SJCRH30 (cell line): ENCODE measurements at regions not wholly inside any gene's neighbourhood (a gene's known extent, or its start where the extent isn't known, plus 50 kb on each side); places are given as distances from the start of the nearest gene placed in this dataset.

Experiments
- DNase-seq, 2 experiments: peaks; one replicate each; pipeline ENCODE4 v3.0.0-alpha.2; 2015 to 2020
- H3K27ac ChIP-seq: fragments of 250-450 bp; sonication (Bioruptor Pico); 2 replicates; pipeline ENCODE4 v1.5.1; 2020; ENCODE audit warnings: mild to moderate bottlenecking, moderate library complexity
- H3K27me3 ChIP-seq: fragments of 250-450 bp; sonication (Bioruptor Pico); 2 replicates; pipeline ENCODE4 v1.5.1; 2020; ENCODE audit warnings: mild to moderate bottlenecking, moderate library complexity
- H3K36me3 ChIP-seq: fragments of 250-450 bp; sonication (Bioruptor Pico); 2 replicates; pipeline ENCODE4 v1.5.1; 2020; ENCODE audit warnings: mild to moderate bottlenecking, moderate library complexity
- H3K4me1 ChIP-seq: fragments of 250-450 bp; sonication (Bioruptor Pico); 2 replicates; pipeline ENCODE4 v1.5.1; 2020; ENCODE audit warnings: mild to moderate bottlenecking, moderate library complexity
- H3K4me3 ChIP-seq: fragments of 250-450 bp; sonication (Bioruptor Pico); 2 replicates; pipeline ENCODE4 v1.5.1; 2020; ENCODE audit warnings: mild to moderate bottlenecking, moderate library complexity
- H3K9me3 ChIP-seq: fragments of 250-450 bp; sonication (Bioruptor Pico); replicated peaks from 2 replicates; pipeline ENCODE4 v1.5.1; 2020; ENCODE audit warnings: mild to moderate bottlenecking, moderate library complexity

DNA sequence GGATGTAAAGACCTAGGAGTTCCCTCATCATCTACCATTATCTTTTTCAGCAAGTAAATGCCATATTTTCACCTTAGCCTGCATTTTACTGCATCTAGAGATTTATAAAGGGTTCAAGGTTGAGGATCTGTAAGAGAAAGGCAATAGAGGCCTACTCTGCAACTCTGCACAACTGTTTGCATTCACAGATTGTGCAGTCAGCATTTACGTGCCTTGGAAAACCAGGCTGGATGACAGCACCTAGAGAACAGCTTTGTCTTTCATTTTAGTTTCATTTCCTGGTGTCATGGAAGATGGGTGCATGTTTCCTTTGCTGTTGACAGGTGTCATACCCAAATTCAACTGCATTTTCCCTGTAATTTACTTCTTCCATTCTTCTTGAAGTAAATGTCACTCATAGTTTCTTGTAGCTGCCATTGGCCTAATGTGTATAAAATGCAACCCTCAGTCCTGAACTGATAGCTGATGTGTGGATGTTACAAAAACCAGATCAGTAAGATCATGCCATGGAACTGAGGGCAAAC, 817.5 kb downstream of the SQOR start:
- Histone ChIP-seq H3K27ac (no peak overlapping the region), H3K36me3 (no peaks in the 10 kb centered on the region; the same call in 1 of the 2 replicates), H3K9me3 (no peaks in the 10 kb centered on the region), H3K4me1 (no peaks in the 10 kb centered on the region), H3K27me3 (no peaks in the 10 kb centered on the region), H3K4me3 (no peak overlapping the region)
- DNase-seq: no peak

DNA sequence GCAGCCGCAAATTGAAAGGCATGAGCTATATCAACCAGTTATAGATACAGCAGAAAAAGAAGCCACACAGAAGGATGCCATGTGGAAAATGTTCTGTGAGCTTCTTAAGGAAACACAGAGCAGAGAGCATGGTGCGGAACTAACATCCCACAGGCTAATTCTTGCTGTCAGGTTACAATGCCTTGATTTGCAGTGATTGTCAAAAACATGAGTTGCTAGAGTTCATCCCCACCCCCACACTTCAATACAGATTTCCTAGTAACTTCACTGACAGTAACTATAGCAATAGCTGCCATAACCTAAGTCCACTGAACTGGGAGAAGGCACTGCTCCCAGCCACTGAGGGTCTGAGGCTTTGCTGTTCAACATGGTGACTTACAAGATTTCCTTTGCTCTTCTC, 821.6 kb downstream of the SQOR start:
- Histone ChIP-seq H3K4me1 (peaks cover 18% of the 10 kb centered on the region), H3K27me3 (no peaks in the 10 kb centered on the region), H3K36me3 (no peaks in the 10 kb centered on the region; the same call in 1 of the 2 replicates), H3K4me3 (no peak overlapping the region), H3K9me3 (no peaks in the 10 kb centered on the region), H3K27ac (no peak overlapping the region)
- no peak for DNase-seq

DNA sequence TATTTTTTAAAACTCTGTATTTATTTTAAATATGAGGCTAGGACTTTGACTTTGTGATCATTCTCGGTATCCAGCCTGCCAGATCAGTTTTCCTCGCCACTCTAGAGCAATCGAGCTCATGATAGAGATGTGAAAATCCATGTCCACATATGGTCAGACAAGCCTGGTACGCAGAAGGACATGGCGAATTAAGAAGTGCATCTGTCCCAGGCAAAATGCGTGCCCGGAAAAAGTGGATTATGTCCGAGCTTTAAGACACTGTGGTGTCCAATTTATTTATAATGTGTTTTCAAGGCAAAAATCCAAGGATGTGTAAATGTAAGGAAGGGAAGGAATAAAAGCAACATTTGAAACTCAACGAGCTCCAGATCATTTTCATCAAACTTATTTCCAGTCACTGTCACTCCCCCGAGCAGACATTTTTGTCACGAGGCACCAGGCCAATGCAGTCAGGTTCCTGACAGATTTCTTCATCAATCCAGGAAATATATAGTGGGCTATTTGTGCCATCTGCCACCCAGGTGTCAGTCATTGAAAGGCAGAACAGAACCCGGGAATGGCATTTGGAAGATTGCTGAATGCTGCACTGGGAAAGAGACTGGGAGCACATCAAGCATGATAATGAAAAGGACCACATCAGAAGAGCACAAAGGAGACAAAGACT, 825.7 kb downstream of the SQOR start:
- Histone ChIP-seq H3K9me3 (no peaks in the 10 kb centered on the region), H3K27ac (peak overlapping the region; percentile 8; the same call in 1 of the 2 replicates), H3K27me3 (no peaks in the 10 kb centered on the region), H3K4me3 (no peak overlapping the region; the same call in 1 of the 2 replicates), H3K4me1 (peaks cover 18% of the 10 kb centered on the region), H3K36me3 (no peaks in the 10 kb centered on the region; the same call in 1 of the 2 replicates)
- DNase-seq: peak; percentile 3 to 46

DNA sequence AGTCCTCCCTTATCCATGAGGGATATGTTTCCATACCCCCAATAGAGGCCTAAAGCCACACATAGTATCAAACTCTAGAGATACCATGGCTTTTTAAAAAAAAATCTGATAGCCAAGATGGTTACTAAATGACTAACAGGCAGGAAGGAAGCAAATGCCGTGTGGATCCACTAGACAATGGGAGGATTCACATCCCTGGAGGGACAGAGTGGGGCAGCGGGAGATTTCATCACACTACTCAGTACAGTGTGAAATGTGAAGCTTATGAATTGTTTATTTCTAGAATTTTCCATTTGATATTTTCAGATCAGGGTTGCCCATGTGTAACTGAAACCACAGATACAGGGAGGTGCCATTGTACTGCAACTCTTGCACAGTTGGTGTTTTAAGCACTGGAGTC, 826.6 kb downstream of the SQOR start:
- Histone ChIP-seq H3K27ac (no peak overlapping the region), H3K36me3 (no peaks in the 10 kb centered on the region; the same call in 1 of the 2 replicates)
- peak in 1 of 2 experiments; percentile 12 for DNase-seq

DNA sequence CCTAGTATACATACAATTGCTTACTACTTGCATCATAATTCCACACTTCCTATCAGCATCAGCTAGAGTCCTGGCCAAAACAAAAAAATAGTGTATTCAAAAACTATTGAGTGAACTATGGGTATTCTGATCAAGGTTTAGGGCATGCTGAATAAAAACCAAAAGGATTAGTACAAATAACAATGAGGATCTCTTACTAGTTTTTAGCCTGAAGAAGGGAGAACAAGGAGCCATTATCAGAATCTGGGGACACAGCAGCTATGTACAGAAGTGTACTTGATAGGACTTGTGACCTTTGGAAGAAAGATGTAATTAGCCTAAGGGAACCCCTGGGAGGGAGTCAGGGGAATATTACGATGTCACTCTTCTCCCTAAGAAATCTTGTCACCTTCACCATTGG, 832.2 kb downstream of the SQOR start:
- no peak for DNase-seq
- Histone ChIP-seq H3K4me1 (no peaks in the 10 kb centered on the region), H3K27ac (no peak overlapping the region), H3K27me3 (no peaks in the 10 kb centered on the region), H3K4me3 (no peak overlapping the region), H3K36me3 (no peaks in the 10 kb centered on the region), H3K9me3 (no peaks in the 10 kb centered on the region)

More for the DNA sequence above, 826.6 kb downstream of the SQOR start:
- no peaks in the 10 kb centered on the region for H3K9me3 ChIP-seq
- no peaks in the 10 kb centered on the region for H3K27me3 ChIP-seq
- H3K4me3 ChIP-seq: no peak overlapping the region
- peaks cover 18% of the 10 kb centered on the region for H3K4me1 ChIP-seq

DNA sequence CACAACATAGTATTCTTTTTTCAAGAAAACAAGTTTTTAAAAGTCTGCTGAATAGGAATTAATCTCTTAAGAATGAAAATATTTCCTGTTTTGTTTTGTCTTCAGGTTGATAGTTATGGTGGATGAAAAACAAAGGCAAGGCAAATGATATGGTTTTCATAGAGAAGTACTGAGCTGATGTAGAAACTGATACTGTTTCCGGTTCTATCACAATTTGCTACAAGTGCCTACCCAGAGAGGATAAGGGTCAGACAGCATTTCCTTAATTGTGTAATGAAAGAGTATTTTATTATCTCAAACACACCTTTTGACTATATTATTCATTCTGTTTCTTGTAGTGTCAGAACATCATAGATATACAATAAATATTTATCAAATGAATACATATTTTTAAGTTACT, 836.3 kb downstream of the SQOR start:
- H3K27me3 ChIP-seq: 0 out of 2 replicates have a peak, but pooled peaks cover 7% of the 10 kb centered on the region
- H3K36me3 ChIP-seq: no peaks in the 10 kb centered on the region
- H3K4me3 ChIP-seq: no peak overlapping the region
- no peaks in the 10 kb centered on the region for H3K9me3 ChIP-seq
- DNase-seq: no peak
- no peaks in the 10 kb centered on the region for H3K4me1 ChIP-seq
- H3K27ac ChIP-seq: no peak overlapping the region

DNA sequence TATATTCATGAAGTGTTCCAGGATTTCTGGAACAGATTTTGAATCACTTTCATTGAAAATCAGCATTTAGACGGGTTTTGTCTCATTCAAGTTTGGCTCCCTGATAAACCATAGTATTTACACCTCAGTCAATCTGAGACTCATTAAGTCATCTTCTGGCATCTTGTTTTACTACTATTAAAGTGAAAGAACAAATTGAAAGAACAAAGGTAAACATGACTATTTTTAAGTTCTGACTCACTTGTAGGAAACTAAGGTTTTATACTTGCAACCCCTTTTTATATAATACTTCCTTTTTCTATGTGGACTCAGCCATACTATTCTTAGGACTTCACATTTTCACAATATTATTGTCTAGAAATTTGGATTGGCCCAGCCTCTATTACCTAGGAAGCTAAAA, 854.4 kb downstream of the SQOR start:
- no peak overlapping the region for H3K27ac ChIP-seq
- H3K27me3 ChIP-seq: no peaks in the 10 kb centered on the region

DNA sequence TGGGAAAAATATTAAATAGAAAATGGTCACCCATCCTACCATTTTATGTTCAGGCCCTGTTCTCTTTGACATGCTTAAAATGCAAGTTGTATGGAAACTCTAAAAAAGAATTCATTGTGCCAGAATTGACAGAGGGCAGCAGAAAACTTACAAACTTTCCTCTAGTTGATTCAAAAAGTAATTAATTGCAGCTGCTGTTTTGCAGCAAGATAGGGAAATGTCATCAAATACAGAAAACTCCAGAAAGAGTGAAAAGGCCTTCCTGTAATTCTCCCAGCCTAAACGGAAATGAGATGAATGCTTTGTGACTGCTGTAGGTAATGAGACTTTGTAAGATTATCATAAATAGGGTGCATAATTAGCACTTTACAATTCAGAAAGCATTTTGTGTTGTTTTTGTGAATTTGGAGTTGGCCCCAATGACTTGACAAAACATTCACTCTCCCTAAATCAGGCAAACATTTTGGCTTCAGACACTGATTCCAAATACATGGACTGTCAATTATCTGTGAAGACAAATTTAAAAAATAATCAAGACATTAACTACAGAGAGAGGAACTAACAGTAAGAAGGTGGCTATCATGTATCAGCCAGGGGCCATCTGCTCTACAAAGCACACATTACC, 861.8 kb downstream of the SQOR start:
- H3K4me1 ChIP-seq: no peaks in the 10 kb centered on the region
- no peak overlapping the region for H3K4me3 ChIP-seq
- no peak for DNase-seq
- H3K36me3 ChIP-seq: no peaks in the 10 kb centered on the region
- H3K27me3 ChIP-seq: peaks cover 3% of the 10 kb centered on the region; the same call in 1 of the 2 replicates
- H3K27ac ChIP-seq: no peak overlapping the region
- no peaks in the 10 kb centered on the region for H3K9me3 ChIP-seq

More for the DNA sequence above, 854.4 kb downstream of the SQOR start:
- no peak overlapping the region for H3K4me3 ChIP-seq
- DNase-seq: no peak
- H3K4me1 ChIP-seq: no peaks in the 10 kb centered on the region
- no peaks in the 10 kb centered on the region for H3K9me3 ChIP-seq
- no peaks in the 10 kb centered on the region for H3K36me3 ChIP-seq

DNA sequence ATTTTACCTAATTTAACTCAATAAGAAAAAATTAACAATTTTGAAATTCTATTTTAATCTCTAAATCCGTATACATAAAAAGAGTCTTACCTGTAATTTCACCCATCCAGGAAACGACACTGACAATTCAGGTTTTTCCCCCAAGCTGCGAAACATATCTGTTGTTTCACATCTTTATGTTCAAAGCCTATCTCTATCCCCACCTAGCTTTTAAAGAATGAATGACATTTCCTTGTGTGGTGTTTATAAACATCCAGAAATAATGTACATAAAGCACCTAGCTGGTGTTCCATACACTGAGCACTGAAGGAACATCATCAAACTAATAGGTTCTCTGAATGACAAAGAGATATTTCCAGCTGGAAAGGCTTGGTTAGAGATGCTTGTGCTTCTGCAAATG, 867.8 kb downstream of the SQOR start:
- DNase-seq: no peak
- Histone ChIP-seq H3K4me3 (no peak overlapping the region), H3K27me3 (peaks cover 3% of the 10 kb centered on the region; the same call in 1 of the 2 replicates), H3K36me3 (no peaks in the 10 kb centered on the region), H3K27ac (no peak overlapping the region), H3K4me1 (no peaks in the 10 kb centered on the region), H3K9me3 (no peaks in the 10 kb centered on the region)

DNA sequence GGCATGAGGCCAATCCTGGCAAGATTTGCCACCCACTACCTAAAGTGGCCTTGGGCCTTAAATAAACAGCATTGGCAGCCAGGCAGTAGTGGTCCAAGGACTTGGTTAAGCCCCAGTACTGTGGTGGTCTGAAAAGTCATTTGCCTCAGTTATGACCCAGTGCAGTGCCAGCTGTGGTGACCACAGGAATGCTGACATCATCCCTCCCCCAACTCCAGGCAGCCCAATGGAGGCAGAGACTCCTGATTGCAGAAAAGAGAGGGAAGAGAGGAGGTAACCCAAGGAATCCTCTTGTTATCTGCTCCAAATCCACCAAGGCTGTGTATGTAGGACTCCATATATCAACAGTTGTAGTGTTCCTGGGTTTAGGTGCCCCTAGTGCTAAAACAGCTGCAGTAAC, 883.6 kb downstream of the SQOR start:
- Histone ChIP-seq H3K9me3 (no peaks in the 10 kb centered on the region; the same call in 1 of the 2 replicates), H3K27me3 (no peaks in the 10 kb centered on the region), H3K4me1 (peaks cover 12% of the 10 kb centered on the region), H3K4me3 (no peak overlapping the region), H3K27ac (no peak overlapping the region), H3K36me3 (no peaks in the 10 kb centered on the region)
- peak; percentile 66 to 68 for DNase-seq

DNA sequence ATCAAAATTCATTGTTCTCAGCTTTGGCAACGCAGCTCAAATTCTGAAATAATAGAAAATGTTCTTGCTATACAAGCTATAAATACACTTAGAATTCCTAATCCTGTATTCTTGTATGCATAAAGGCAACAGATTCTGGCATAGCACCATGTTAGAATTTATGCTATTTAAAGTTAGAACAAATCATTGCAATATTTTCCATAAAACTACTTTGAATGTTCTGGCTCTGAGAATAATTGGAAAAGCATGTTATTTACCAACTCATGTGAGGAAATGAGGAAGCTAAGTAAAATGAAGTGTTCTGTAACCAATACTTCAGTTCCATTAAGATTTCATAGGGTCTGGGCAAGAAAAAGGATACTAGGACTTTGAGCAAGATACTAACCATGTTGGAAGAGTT, 888.9 kb downstream of the SQOR start:
- no peak for DNase-seq
- Histone ChIP-seq H3K27ac (no peak overlapping the region), H3K27me3 (no peaks in the 10 kb centered on the region), H3K4me3 (no peak overlapping the region), H3K9me3 (no peaks in the 10 kb centered on the region), H3K36me3 (no peaks in the 10 kb centered on the region), H3K4me1 (peaks cover 2% of the 10 kb centered on the region)

DNA sequence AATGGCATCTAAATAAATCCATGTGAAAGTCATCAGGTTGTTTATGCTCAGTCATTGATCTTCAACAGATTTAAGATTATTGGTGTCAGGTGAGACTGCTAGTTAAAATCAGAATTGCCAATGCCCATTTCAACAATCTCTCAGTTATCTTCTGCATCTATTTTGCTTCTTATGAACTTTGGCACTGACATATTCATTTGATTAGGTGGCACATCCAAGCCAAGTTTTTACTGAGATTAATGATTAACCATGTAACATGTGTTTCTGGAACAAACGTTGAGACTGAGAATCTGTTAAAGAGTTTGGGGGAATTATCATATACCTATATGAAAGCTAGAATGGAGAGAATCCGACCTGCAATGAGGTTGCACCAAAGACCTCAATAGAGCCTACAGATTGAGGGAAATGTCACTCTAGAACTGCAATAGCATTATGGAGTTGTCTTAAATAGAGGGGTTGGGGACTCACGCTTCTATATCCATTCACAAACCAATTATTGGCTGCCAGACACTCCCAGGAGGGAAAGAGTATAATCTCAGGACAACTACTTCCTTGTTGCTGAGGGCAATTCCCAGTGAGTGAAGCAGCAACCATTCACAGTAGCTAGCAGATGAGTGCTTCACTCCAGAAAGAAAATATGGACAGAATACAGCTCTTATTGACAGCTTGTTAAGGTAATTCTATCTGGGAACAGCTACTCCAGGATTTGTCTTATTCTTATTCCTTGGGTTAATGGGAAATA, 891.3 kb downstream of the SQOR start:
- no peak overlapping the region for H3K27ac ChIP-seq
- no peak overlapping the region for H3K4me3 ChIP-seq
- no peak for DNase-seq
- H3K4me1 ChIP-seq: no peaks in the 10 kb centered on the region
- no peaks in the 10 kb centered on the region for H3K9me3 ChIP-seq
- no peaks in the 10 kb centered on the region for H3K27me3 ChIP-seq
- no peaks in the 10 kb centered on the region for H3K36me3 ChIP-seq

DNA sequence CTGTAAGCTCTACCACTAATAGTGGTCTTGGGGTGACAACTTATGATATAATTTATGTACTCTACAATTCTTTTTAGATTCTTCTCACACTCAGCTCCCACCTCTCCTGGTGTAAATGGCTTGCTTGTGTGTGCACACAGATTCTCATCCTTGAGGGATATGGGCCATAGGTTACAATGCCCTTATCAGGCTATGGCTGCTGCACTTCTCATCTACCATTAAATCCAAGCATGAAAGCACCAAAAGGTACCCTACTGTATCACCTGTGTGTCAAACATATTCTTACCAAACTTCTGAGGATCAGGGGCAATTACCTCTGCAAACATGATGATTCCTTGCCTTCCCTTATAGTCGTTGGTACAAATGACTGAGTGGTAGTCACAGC, 891.9 kb downstream of the SQOR start:
- no peaks in the 10 kb centered on the region for H3K36me3 ChIP-seq
- no peaks in the 10 kb centered on the region for H3K9me3 ChIP-seq
- no peaks in the 10 kb centered on the region for H3K4me1 ChIP-seq
- no peak for DNase-seq
- no peak overlapping the region for H3K27ac ChIP-seq
- no peak overlapping the region for H3K4me3 ChIP-seq
- no peaks in the 10 kb centered on the region for H3K27me3 ChIP-seq

DNA sequence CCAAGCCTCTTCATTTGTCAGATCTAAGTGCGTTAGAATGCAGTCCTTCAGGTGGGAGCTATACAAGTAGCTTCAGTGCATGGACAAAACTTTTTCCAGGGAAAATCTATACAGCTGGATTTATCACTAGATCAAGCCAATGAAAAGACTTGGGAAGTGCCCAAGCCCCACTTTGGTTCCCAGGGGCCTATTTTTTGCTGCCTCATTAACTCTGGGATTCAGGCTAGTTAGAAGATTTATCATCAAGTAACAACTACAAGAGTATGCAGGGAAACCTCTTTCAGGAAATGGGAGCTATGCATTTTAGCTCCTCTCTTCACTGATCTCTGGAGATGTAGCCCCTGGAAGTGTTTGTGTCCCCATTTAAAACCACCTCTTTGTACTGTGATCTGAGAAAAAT, 908.8 kb downstream of the SQOR start:
- Histone ChIP-seq H3K27me3 (no peaks in the 10 kb centered on the region), H3K36me3 (no peaks in the 10 kb centered on the region), H3K9me3 (no peaks in the 10 kb centered on the region), H3K4me1 (no peaks in the 10 kb centered on the region), H3K4me3 (no peak overlapping the region), H3K27ac (no peak overlapping the region)
- DNase-seq: no peak

DNA sequence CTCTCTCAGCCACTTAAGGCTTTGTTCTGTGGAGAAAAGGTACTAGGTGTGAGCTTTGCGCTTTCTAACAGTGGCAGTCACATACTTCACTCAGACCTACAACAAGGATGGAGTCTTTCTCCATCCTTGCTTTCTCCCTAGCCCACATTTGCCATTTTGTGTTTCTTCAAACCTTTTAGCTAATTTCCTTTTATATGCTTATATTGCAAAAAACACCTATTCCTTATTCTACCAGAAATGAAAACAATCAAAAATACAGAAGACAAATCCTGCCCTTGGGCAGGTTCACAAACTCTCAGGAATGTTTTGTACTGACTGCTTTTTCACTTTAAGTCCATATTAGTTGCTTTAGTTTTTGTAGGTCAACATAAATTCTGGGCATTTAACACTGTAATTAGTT, 914.2 kb downstream of the SQOR start:
- Histone ChIP-seq H3K4me3 (no peak overlapping the region), H3K27me3 (no peaks in the 10 kb centered on the region), H3K27ac (no peak overlapping the region), H3K36me3 (no peaks in the 10 kb centered on the region), H3K4me1 (no peaks in the 10 kb centered on the region), H3K9me3 (no peaks in the 10 kb centered on the region)
- no peak for DNase-seq
